Lower leg skin (tissue), 3 donors: ENCODE measurements at regions not wholly inside any gene's neighbourhood (a gene's known extent, or its start where the extent isn't known, plus 50 kb on each side); places are given as distances from the start of the nearest gene placed in this dataset.

Source experiments
- CTCF ChIP-seq, 3 donors: fragments of 450-650 bp; IDR thresholded peaks; one replicate each; pipeline ENCODE4 v1.5.1; 2016; ENCODE audit warnings: antibody characterized with exemption in 3 of 3, mild to moderate bottlenecking in 3 of 3, moderate library complexity in 2 of 3
- POLR2A ChIP-seq, 2 donors: fragments of 450-650 bp; IDR thresholded peaks; one replicate each; pipeline ENCODE4 v1.6.1; 2016 to 2017; ENCODE audit warnings: antibody characterized with exemption in 2 of 2, mild to moderate bottlenecking in 1 of 2, moderate library complexity in 1 of 2

GRCh38 chr4:155450676-155451075 is 73.9 kb upstream of the MAP9 start:
- TF ChIP-seq CTCF (IDR thresholded peaks at IDR 0.05) (no peak), POLR2A (IDR thresholded peaks at IDR 0.05) (no peak)
